ENCODE measurements at regions not wholly inside any gene's neighbourhood (a gene's known extent, or its start where the extent isn't known, plus 50 kb on each side); places are given as distances from the start of the nearest gene placed in this dataset.

DNA sequence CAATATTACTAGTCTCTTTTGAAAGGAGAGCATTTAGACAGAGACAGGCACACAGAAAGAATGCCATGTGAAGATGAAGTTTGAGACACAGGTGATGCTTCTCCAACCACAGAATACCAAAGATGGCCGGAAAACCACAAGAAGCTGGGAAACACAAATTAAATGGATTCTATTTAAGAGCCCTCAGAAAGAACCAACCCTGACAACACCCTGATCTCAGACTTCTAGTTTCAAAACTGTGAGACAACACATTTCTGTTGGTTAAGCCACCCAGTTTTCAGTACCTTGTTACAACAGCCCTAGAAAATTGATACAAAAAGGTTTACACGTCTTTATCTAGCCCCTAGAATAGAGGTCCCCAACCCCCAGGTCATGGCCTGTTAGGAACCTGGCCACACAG lies 79.8 kb upstream of the CCNG1 start (continued):
- TF ChIP-seq, protein P1, sequence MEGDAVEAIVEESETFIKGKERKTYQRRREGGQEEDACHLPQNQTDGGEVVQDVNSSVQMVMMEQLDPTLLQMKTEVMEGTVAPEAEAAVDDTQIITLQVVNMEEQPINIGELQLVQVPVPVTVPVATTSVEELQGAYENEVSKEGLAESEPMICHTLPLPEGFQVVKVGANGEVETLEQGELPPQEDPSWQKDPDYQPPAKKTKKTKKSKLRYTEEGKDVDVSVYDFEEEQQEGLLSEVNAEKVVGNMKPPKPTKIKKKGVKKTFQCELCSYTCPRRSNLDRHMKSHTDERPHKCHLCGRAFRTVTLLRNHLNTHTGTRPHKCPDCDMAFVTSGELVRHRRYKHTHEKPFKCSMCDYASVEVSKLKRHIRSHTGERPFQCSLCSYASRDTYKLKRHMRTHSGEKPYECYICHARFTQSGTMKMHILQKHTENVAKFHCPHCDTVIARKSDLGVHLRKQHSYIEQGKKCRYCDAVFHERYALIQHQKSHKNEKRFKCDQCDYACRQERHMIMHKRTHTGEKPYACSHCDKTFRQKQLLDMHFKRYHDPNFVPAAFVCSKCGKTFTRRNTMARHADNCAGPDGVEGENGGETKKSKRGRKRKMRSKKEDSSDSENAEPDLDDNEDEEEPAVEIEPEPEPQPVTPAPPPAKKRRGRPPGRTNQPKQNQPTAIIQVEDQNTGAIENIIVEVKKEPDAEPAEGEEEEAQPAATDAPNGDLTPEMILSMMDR (conservative IDR thresholded peaks at IDR 0.05; ENCODE audit: low read depth in 2 of 2), result no peak
- TF ChIP-seq POLR2AphosphoS5 (IDR thresholded peaks at IDR 0.05; ENCODE audit: low read depth) (no peak), EZH2 (IDR thresholded peaks at IDR 0.05; ENCODE audit: low read depth, unreplicated experiment) (no peak)
- TF ChIP-seq, protein P2, sequence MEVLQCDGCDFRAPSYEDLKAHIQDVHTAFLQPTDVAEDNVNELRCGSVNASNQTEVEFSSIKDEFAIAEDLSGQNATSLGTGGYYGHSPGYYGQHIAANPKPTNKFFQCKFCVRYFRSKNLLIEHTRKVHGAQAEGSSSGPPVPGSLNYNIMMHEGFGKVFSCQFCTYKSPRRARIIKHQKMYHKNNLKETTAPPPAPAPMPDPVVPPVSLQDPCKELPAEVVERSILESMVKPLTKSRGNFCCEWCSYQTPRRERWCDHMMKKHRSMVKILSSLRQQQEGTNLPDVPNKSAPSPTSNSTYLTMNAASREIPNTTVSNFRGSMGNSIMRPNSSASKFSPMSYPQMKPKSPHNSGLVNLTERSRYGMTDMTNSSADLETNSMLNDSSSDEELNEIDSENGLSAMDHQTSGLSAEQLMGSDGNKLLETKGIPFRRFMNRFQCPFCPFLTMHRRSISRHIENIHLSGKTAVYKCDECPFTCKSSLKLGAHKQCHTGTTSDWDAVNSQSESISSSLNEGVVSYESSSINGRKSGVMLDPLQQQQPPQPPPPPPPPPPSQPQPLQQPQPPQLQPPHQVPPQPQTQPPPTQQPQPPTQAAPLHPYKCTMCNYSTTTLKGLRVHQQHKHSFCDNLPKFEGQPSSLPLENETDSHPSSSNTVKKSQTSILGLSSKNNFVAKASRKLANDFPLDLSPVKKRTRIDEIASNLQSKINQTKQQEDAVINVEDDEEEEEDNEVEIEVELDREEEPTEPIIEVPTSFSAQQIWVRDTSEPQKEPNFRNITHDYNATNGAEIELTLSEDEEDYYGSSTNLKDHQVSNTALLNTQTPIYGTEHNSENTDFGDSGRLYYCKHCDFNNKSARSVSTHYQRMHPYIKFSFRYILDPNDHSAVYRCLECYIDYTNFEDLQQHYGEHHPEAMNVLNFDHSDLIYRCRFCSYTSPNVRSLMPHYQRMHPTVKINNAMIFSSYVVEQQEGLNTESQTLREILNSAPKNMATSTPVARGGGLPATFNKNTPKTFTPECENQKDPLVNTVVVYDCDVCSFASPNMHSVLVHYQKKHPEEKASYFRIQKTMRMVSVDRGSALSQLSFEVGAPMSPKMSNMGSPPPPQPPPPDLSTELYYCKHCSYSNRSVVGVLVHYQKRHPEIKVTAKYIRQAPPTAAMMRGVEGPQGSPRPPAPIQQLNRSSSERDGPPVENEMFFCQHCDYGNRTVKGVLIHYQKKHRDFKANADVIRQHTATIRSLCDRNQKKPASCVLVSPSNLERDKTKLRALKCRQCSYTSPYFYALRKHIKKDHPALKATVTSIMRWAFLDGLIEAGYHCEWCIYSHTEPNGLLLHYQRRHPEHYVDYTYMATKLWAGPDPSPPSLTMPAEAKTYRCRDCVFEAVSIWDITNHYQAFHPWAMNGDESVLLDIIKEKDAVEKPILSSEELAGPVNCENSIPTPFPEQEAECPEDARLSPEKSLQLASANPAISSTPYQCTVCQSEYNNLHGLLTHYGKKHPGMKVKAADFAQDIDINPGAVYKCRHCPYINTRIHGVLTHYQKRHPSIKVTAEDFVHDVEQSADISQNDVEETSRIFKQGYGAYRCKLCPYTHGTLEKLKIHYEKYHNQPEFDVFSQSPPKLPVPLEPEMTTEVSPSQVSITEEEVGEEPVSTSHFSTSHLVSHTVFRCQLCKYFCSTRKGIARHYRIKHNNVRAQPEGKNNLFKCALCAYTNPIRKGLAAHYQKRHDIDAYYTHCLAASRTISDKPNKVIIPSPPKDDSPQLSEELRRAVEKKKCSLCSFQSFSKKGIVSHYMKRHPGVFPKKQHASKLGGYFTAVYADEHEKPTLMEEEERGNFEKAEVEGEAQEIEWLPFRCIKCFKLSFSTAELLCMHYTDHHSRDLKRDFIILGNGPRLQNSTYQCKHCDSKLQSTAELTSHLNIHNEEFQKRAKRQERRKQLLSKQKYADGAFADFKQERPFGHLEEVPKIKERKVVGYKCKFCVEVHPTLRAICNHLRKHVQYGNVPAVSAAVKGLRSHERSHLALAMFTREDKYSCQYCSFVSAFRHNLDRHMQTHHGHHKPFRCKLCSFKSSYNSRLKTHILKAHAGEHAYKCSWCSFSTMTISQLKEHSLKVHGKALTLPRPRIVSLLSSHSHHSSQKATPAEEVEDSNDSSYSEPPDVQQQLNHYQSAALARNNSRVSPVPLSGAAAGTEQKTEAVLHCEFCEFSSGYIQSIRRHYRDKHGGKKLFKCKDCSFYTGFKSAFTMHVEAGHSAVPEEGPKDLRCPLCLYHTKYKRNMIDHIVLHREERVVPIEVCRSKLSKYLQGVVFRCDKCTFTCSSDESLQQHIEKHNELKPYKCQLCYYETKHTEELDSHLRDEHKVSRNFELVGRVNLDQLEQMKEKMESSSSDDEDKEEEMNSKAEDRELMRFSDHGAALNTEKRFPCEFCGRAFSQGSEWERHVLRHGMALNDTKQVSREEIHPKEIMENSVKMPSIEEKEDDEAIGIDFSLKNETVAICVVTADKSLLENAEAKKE (CRISPR knock-in tag; IDR thresholded peaks at IDR 0.05), result no peak

DNA sequence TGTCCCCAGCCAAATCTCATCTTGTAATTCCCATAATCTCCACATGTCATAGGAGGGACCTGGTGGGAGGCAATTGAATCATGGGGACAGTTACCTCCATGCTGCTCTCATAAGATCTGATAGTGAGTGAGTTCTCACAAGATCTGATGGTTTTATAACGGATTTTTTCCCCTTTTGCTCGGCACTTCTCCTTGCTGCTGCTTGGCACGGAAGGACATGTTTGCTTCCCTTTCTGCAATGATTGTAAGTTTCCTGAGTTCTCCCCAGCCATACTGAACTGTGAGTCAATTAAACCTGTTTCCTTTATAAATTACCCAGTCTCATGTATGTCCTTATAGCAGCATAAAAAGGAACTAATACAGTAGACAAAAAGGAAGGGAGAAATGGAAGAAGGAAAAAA lies 76.7 kb upstream of the CCNG1 start:
- Histone ChIP-seq H3K4me3 (no peak overlapping the region), H3K27ac (ENCODE audit: low read depth) (no peak overlapping the region), H3F3A (replicated peaks; ENCODE audit: low read depth) (no peaks in the 10 kb centered on the region), H4K20me1 (replicated peaks; ENCODE audit: insufficient read depth) (no peaks in the 10 kb centered on the region), H3K4me2 (no peak overlapping the region), H3K79me2 (replicated peaks; ENCODE audit: insufficient read depth) (no peaks in the 10 kb centered on the region), H3K9me2 (ENCODE audit: insufficient read depth) (0 out of 2 replicates have a peak, but pooled peaks cover 14% of the 10 kb centered on the region), H2AFZ (no peak overlapping the region), H3K27me3 (ENCODE audit: insufficient read depth) (no peaks in the 10 kb centered on the region), H3K4me1 (ENCODE audit: insufficient read depth) (no peaks in the 10 kb centered on the region), H3K36me3 (ENCODE audit: insufficient read depth) (no peaks in the 10 kb centered on the region)
- Mint-ChIP-seq H3K4me3 (no peak overlapping the region), H3K27ac (no peak overlapping the region), H3K4me1 (no peaks in the 10 kb centered on the region), H3K9me3 (peaks cover 27% of the 10 kb centered on the region), H3K27me3 (ENCODE audit: insufficient read depth, low read depth, poor library complexity) (no peaks in the 10 kb centered on the region), H3K36me3 (ENCODE audit: low read depth) (peaks cover 21% of the 10 kb centered on the region)
- DNase-seq (ENCODE audit: low spot score) (no peak), ATAC-seq (no peak)
- TF ChIP-seq EZH2phosphoT487 (IDR thresholded peaks at IDR 0.05; ENCODE audit: unreplicated experiment), result no peak

All from GM23338 (cell line).